Activated naive CD8-positive, alpha-beta T cell treated with anti-CD3 and anti-CD28 coated beads, Interleukin-2, amount 10 ng/mL, durations not matched to agents 7 days and 5 days (primary cell): ENCODE measurements at regions not wholly inside any gene's neighbourhood (a gene's known extent, or its start where the extent isn't known, plus 50 kb on each side); places are given as distances from the start of the nearest gene placed in this dataset.

Experiments
- ATAC-seq: fragments of 150-1000 bp; cut with Tn5 transposase; one replicate; pipeline ENCODE4 v1.10.0; 2021; ENCODE audit warnings: low read depth, moderate library complexity
- POLR2A ChIA-PET: fragments of 350-600 bp; sonication (Branson Sonifier 250); formaldehyde crosslinking; loops from one replicate; lab custom pipeline; 2021; ENCODE audit warnings: antibody characterized with exemption; lab: Charles Lee
- DNase-seq: peaks from one replicate; pipeline ENCODE4 v3.0.0; 2021
- H3K27ac Mint-ChIP-seq: one replicate; pipeline ENCODE4 v1.8.0; 2022; ENCODE audit warnings: mild to moderate bottlenecking, mixed read lengths
- H3K27me3 Mint-ChIP-seq: one replicate; pipeline ENCODE4 v1.8.0; 2022; ENCODE audit warnings: mild to moderate bottlenecking, moderate library complexity, mixed read lengths
- H3K36me3 Mint-ChIP-seq: one replicate; pipeline ENCODE4 v1.8.0; 2021; ENCODE audit warnings: mild to moderate bottlenecking, mixed read lengths
- H3K4me1 Mint-ChIP-seq: one replicate; pipeline ENCODE4 v1.8.0; 2021; ENCODE audit warnings: mixed read lengths
- H3K4me3 Mint-ChIP-seq: one replicate; pipeline ENCODE4 v1.8.0; 2022; ENCODE audit warnings: mild to moderate bottlenecking, moderate library complexity, mixed read lengths
- H3K9me3 Mint-ChIP-seq: one replicate; pipeline ENCODE4 v1.8.0; 2021; ENCODE audit warnings: mixed read lengths

- peaks cover 2% of the 10 kb centered on the region for H3K27me3 Mint-ChIP-seq
- ATAC-seq (no peak), DNase-seq (no peak)
- H3K4me3 Mint-ChIP-seq = no peak overlapping the region
- no peaks in the 10 kb centered on the region for H3K9me3 Mint-ChIP-seq
- H3K4me1 Mint-ChIP-seq = no peaks in the 10 kb centered on the region
- H3K27ac Mint-ChIP-seq = no peak overlapping the region
- H3K36me3 Mint-ChIP-seq = no peaks in the 10 kb centered on the region
- POLR2A ChIA-PET = no interaction called here
Observed at GRCh38 chr1:82932207-82932606, 1066.7 kb downstream of the TTLL7 start.

- Mint-ChIP-seq H3K27me3 (peaks cover 2% of the 10 kb centered on the region), H3K9me3 (no peaks in the 10 kb centered on the region), H3K4me1 (no peaks in the 10 kb centered on the region), H3K36me3 (no peaks in the 10 kb centered on the region), H3K4me3 (no peak overlapping the region), H3K27ac (no peak overlapping the region)
- DNase-seq (no peak), ATAC-seq (no peak)
- POLR2A ChIA-PET = no interaction called here
Observed at GRCh38 chr1:82931006-82931405, 1067.9 kb downstream of the TTLL7 start.

GRCh38 chr1:82927753-82928152, 1071.2 kb downstream of the TTLL7 start:
- peaks cover 2% of the 10 kb centered on the region for H3K27me3 Mint-ChIP-seq
- no peak overlapping the region for H3K27ac Mint-ChIP-seq
- H3K4me3 Mint-ChIP-seq = no peak overlapping the region
- no peaks in the 10 kb centered on the region for H3K36me3 Mint-ChIP-seq
- H3K4me1 Mint-ChIP-seq = no peaks in the 10 kb centered on the region
- no peak for DNase-seq
- no peaks in the 10 kb centered on the region for H3K9me3 Mint-ChIP-seq
- POLR2A ChIA-PET = no interaction called here
- ATAC-seq = no peak

GRCh38 chr1:82924666-82925065, 1074.3 kb downstream of the TTLL7 start:
- Mint-ChIP-seq H3K27ac (no peak overlapping the region), H3K9me3 (no peaks in the 10 kb centered on the region), H3K4me3 (no peak overlapping the region), H3K27me3 (no peaks in the 10 kb centered on the region), H3K36me3 (no peaks in the 10 kb centered on the region), H3K4me1 (no peaks in the 10 kb centered on the region)
- POLR2A ChIA-PET = no interaction called here
- ATAC-seq (no peak), DNase-seq (no peak)

GRCh38 chr1:82923931-82924330, 1075.0 kb downstream of the TTLL7 start:
- Mint-ChIP-seq H3K9me3 (no peaks in the 10 kb centered on the region), H3K4me3 (no peak overlapping the region), H3K36me3 (no peaks in the 10 kb centered on the region), H3K27ac (no peak overlapping the region), H3K27me3 (no peaks in the 10 kb centered on the region), H3K4me1 (no peaks in the 10 kb centered on the region)
- no peak for ATAC-seq
- POLR2A ChIA-PET = no interaction called here
- no peak for DNase-seq

- no peak for ATAC-seq
- Mint-ChIP-seq H3K27ac (no peak overlapping the region), H3K27me3 (no peaks in the 10 kb centered on the region), H3K4me3 (no peak overlapping the region), H3K4me1 (no peaks in the 10 kb centered on the region), H3K36me3 (no peaks in the 10 kb centered on the region), H3K9me3 (no peaks in the 10 kb centered on the region)
- no peak for DNase-seq
- POLR2A ChIA-PET = no interaction called here
Observed at GRCh38 chr1:82921759-82922158, 1077.2 kb downstream of the TTLL7 start.

- no peak overlapping the region for H3K4me3 Mint-ChIP-seq
- no peaks in the 10 kb centered on the region for H3K4me1 Mint-ChIP-seq
- POLR2A ChIA-PET = no interaction called here
Observed at GRCh38 chr1:82920418-82921248, 1078.3 kb downstream of the TTLL7 start.

GRCh38 chr1:82919837-82920236, 1079.1 kb downstream of the TTLL7 start:
- Mint-ChIP-seq H3K4me1 (no peaks in the 10 kb centered on the region), H3K4me3 (no peak overlapping the region), H3K9me3 (no peaks in the 10 kb centered on the region), H3K27ac (no peak overlapping the region), H3K36me3 (no peaks in the 10 kb centered on the region), H3K27me3 (no peaks in the 10 kb centered on the region)
- DNase-seq (no peak), ATAC-seq (no peak)
- POLR2A ChIA-PET = no interaction called here

More at GRCh38 chr1:82920418-82921248, 1078.3 kb downstream of the TTLL7 start:
- no peak overlapping the region for H3K27ac Mint-ChIP-seq
- no peaks in the 10 kb centered on the region for H3K36me3 Mint-ChIP-seq
- H3K27me3 Mint-ChIP-seq = no peaks in the 10 kb centered on the region
- no peak for ATAC-seq
- no peak for DNase-seq
- H3K9me3 Mint-ChIP-seq = no peaks in the 10 kb centered on the region

- DNase-seq (no peak), ATAC-seq (no peak)
- Mint-ChIP-seq H3K36me3 (no peaks in the 10 kb centered on the region), H3K4me1 (no peaks in the 10 kb centered on the region), H3K4me3 (no peak overlapping the region), H3K27ac (no peak overlapping the region), H3K27me3 (peaks cover 2% of the 10 kb centered on the region), H3K9me3 (no peaks in the 10 kb centered on the region)
- POLR2A ChIA-PET = no interaction called here
Observed at GRCh38 chr1:82907313-82907712, 1091.6 kb downstream of the TTLL7 start.

- no peaks in the 10 kb centered on the region for H3K9me3 Mint-ChIP-seq
- H3K4me3 Mint-ChIP-seq = no peak overlapping the region
- H3K27ac Mint-ChIP-seq = no peak overlapping the region
- POLR2A ChIA-PET = no interaction called here
- no peaks in the 10 kb centered on the region for H3K36me3 Mint-ChIP-seq
- peaks cover 2% of the 10 kb centered on the region for H3K27me3 Mint-ChIP-seq
- no peak for DNase-seq
- no peak for ATAC-seq
- no peaks in the 10 kb centered on the region for H3K4me1 Mint-ChIP-seq
Observed at GRCh38 chr1:82903626-82904025, 1095.3 kb downstream of the TTLL7 start.

GRCh38 chr1:82901561-82901960, 1097.4 kb downstream of the TTLL7 start:
- no peak for DNase-seq
- no peak for ATAC-seq
- Mint-ChIP-seq H3K9me3 (no peaks in the 10 kb centered on the region), H3K36me3 (no peaks in the 10 kb centered on the region), H3K27ac (no peak overlapping the region), H3K4me1 (no peaks in the 10 kb centered on the region), H3K27me3 (no peaks in the 10 kb centered on the region), H3K4me3 (no peak overlapping the region)
- POLR2A ChIA-PET = no interaction called here

- Mint-ChIP-seq H3K27me3 (no peaks in the 10 kb centered on the region), H3K27ac (no peak overlapping the region), H3K4me1 (no peaks in the 10 kb centered on the region), H3K4me3 (no peak overlapping the region), H3K9me3 (no peaks in the 10 kb centered on the region), H3K36me3 (no peaks in the 10 kb centered on the region)
- ATAC-seq (no peak), DNase-seq (no peak)
- POLR2A ChIA-PET = no interaction called here
Observed at GRCh38 chr1:82901118-82901517, 1097.8 kb downstream of the TTLL7 start.

GRCh38 chr1:82899017-82899416, 1098.3 kb downstream of the ADGRL2 start:
- H3K27me3 Mint-ChIP-seq = no peaks in the 10 kb centered on the region
- no peak overlapping the region for H3K27ac Mint-ChIP-seq
- ATAC-seq = no peak
- POLR2A ChIA-PET = no interaction called here
- no peak overlapping the region for H3K4me3 Mint-ChIP-seq
- H3K9me3 Mint-ChIP-seq = no peaks in the 10 kb centered on the region
- DNase-seq = no peak
- H3K36me3 Mint-ChIP-seq = no peaks in the 10 kb centered on the region
- no peaks in the 10 kb centered on the region for H3K4me1 Mint-ChIP-seq

- Mint-ChIP-seq H3K27ac (no peak overlapping the region), H3K9me3 (no peaks in the 10 kb centered on the region), H3K4me1 (no peaks in the 10 kb centered on the region), H3K4me3 (no peak overlapping the region), H3K27me3 (no peaks in the 10 kb centered on the region), H3K36me3 (no peaks in the 10 kb centered on the region)
- no peak for ATAC-seq
- no peak for DNase-seq
- POLR2A ChIA-PET = no interaction called here
Observed at GRCh38 chr1:82897549-82897948, 1096.8 kb downstream of the ADGRL2 start.
